Calu3 (cell line): ENCODE measurements at regions not wholly inside any gene's neighbourhood (a gene's known extent, or its start where the extent isn't known, plus 50 kb on each side); places are given as distances from the start of the nearest gene placed in this dataset.
"Not testable (repeated sequence)": the region's sequence is repeated elsewhere in the genome, so short reads cannot be mapped to it uniquely, and the experiment has no call there.

Experiments used
- BruUV-seq: library from RNA; stranded (reverse); fragments of 400-500 nt; replicated peaks from 2 replicates; lab custom pipeline; 2021; lab: Mats Ljungman, UMichigan
- CTCF ChIA-PET: fragments of 300-600 bp; sonication (Branson Sonifier 250); formaldehyde crosslinking; loops from one replicate; lab custom pipeline; 2022; ENCODE audit warnings: antibody characterized with exemption; lab: Charles Lee
- DNase-seq: peaks from one replicate; pipeline ENCODE4 v3.0.0; 2022
- H3K27ac Mint-ChIP-seq: one replicate; pipeline ENCODE4 v1.8.0; 2022; ENCODE audit warnings: mixed read lengths; ENCODE audit not compliant: unreplicated experiment
- H3K27me3 Mint-ChIP-seq: one replicate; pipeline ENCODE4 v1.8.0; 2022; ENCODE audit warnings: mixed read lengths; ENCODE audit not compliant: unreplicated experiment
- H3K36me3 Mint-ChIP-seq: one replicate; pipeline ENCODE4 v1.8.0; 2022; ENCODE audit warnings: mild to moderate bottlenecking, moderate library complexity, mixed read lengths; ENCODE audit not compliant: insufficient read depth, unreplicated experiment
- H3K4me1 Mint-ChIP-seq: one replicate; pipeline ENCODE4 v1.8.0; 2022; ENCODE audit warnings: mild to moderate bottlenecking, low read depth, mixed read lengths; ENCODE audit not compliant: unreplicated experiment
- H3K4me3 Mint-ChIP-seq: one replicate; pipeline ENCODE4 v1.8.0; 2022; ENCODE audit warnings: mild to moderate bottlenecking, low read depth, moderate library complexity, mixed read lengths; ENCODE audit not compliant: unreplicated experiment
- H3K9me3 Mint-ChIP-seq: one replicate; pipeline ENCODE4 v1.8.0; 2022; ENCODE audit warnings: low read depth, mixed read lengths; ENCODE audit not compliant: unreplicated experiment
- CTCF ChIP-seq: fragments of 200-600 bp; IDR thresholded peaks from one replicate; pipeline ENCODE4 v1.8.0; 2022; ENCODE audit warnings: antibody characterized with exemption; ENCODE audit not compliant: unreplicated experiment
- intact Hi-C: fragments of 100-400 bp; cut with micrococcal nuclease; formaldehyde crosslinking; loops from one replicate; pipeline ENCODE4 v1.10.0; 2022; ENCODE audit not compliant: unreplicated experiment

DNA sequence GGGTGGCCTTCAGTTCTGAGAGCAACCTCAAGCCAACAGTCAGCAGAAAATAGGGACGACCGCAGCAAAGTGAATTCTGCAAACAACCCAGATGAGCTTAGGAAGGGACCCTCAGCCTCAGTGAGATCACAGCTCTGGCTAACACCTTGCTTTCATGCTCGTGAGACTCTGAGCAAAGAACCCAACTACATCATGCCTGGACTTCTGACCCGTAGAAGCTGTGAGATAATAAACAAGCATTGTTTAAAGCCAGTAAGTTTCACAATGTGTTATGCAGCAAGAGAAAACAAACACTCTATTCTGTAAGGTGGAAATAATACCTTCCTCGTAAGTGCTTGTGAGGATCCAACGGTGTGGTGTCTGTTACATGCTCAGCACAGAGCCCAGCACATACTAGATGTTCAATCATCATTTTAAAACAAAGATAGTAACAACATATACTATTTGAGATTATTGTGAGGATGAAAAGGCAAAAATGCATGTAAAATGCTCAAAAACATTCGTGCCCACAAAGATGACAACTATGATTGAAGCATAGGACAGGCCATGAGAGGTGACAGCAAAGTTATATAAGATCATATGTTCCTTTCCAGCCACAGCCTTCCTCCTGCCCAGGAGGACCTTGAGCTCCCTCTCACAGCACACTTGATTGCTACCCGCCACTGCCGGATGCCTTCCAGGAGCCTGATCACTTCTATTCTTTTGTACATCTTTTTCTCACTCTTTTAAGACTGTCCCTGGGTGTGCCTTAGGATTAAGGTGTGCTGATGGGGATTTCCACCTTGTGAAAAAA, 433.3 kb downstream of the BUD13 start:
- no peak for TF ChIP-seq CTCF
- no TSS peak for BruUV-seq
- H3K9me3 Mint-ChIP-seq = no peaks in the 10 kb centered on the region
- no peak overlapping the region for H3K4me3 Mint-ChIP-seq
- intact Hi-C loops = no loop called here
- peaks cover 58% of the 10 kb centered on the region for H3K27me3 Mint-ChIP-seq
- no peak overlapping the region for H3K27ac Mint-ChIP-seq
- H3K36me3 Mint-ChIP-seq = no peaks in the 10 kb centered on the region
- no peaks in the 10 kb centered on the region for H3K4me1 Mint-ChIP-seq
- no peak for DNase-seq
- CTCF ChIA-PET = no interaction called here

DNA sequence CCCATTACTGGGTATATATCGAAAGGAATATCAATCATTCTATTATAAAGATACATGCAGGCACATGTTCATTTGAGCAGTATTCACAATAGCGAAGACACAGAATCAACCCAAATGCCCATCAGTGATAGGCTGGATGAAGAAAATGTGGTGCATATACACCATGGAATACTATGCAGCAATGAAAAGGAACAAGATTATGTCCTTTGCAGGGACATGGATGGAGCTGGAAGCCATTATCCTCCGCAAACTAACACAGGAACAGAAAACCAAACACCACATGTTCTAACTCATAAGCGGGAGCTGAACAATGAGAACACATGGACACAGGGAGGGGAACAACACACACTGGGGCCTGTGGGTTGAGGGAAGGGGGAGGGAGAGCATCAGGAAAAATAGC, 434.3 kb downstream of the BUD13 start:
- H3K9me3 Mint-ChIP-seq, H3K4me3 Mint-ChIP-seq, DNase-seq, H3K27ac Mint-ChIP-seq, intact Hi-C loops, CTCF ChIA-PET, BruUV-seq, H3K4me1 Mint-ChIP-seq, H3K36me3 Mint-ChIP-seq: not testable (repeated sequence)
- H3K27me3 Mint-ChIP-seq = peaks cover 48% of the 10 kb centered on the region

- no peak overlapping the region for H3K27ac Mint-ChIP-seq
- CTCF ChIA-PET = no interaction called here
- DNase-seq = no peak
- H3K27me3 Mint-ChIP-seq = peaks cover 32% of the 10 kb centered on the region
- H3K4me1 Mint-ChIP-seq = no peaks in the 10 kb centered on the region
- no peaks in the 10 kb centered on the region for H3K9me3 Mint-ChIP-seq
- no peak for TF ChIP-seq CTCF
- H3K4me3 Mint-ChIP-seq = no peak overlapping the region
- intact Hi-C loops = no loop called here
- no peaks in the 10 kb centered on the region for H3K36me3 Mint-ChIP-seq
- BruUV-seq = no TSS peak
These were observed 436.2 kb downstream of the BUD13 start for GRCh38 chr11:116336540-116336939.

GRCh38 chr11:116335891-116336290, 436.9 kb downstream of the BUD13 start:
- Mint-ChIP-seq H3K27me3 (peaks cover 28% of the 10 kb centered on the region), H3K4me3 (no peak overlapping the region), H3K36me3 (no peaks in the 10 kb centered on the region), H3K4me1 (no peaks in the 10 kb centered on the region), H3K27ac (no peak overlapping the region), H3K9me3 (no peaks in the 10 kb centered on the region)
- CTCF ChIA-PET = no interaction called here
- BruUV-seq = no TSS peak
- intact Hi-C loops = no loop called here
- no peak for TF ChIP-seq CTCF
- DNase-seq = no peak

DNA sequence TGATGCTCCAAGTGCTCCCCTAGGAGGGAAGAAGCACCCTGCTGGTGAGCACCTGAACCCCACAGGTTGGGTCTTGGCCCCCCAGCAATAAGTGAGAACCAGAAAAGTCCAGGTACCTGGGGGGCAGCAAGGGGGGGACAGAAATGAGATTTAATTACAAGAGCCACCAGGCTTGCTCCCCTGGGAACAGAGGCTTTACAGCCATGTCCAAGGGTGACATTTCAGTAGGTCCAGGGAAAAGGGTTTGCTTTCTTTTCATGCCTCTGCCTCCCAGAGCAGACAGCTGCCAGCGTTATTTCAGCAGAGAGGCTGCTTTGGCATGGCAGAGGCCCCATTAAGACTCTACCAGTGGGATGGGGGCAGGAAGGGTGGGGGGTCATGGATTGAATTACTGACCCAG, 437.7 kb downstream of the BUD13 start:
- BruUV-seq = no TSS peak
- intact Hi-C loops = no loop called here

More for the DNA sequence above, 437.7 kb downstream of the BUD13 start:
- Mint-ChIP-seq H3K27me3 (peaks cover 25% of the 10 kb centered on the region), H3K4me1 (no peaks in the 10 kb centered on the region), H3K36me3 (no peaks in the 10 kb centered on the region), H3K4me3 (no peak overlapping the region), H3K27ac (no peak overlapping the region), H3K9me3 (no peaks in the 10 kb centered on the region)
- no peak for DNase-seq
- TF ChIP-seq CTCF = no peak
- CTCF ChIA-PET = no interaction called here
